GM21529 (cell line): ENCODE measurements at regions not wholly inside any gene's neighbourhood (a gene's known extent, or its start where the extent isn't known, plus 50 kb on each side); places are given as distances from the start of the nearest gene placed in this dataset.

Experiments used
- ATAC-seq: cut with Tn5 transposase; IDR thresholded peaks from one replicate; pipeline ENCODE4 v1.9.1; 2021; ENCODE audit not compliant: unreplicated experiment

- ATAC-seq: no peak
Observed at GRCh38 chr1:29827237-29827750, 591.0 kb downstream of the PTPRU start.

DNA sequence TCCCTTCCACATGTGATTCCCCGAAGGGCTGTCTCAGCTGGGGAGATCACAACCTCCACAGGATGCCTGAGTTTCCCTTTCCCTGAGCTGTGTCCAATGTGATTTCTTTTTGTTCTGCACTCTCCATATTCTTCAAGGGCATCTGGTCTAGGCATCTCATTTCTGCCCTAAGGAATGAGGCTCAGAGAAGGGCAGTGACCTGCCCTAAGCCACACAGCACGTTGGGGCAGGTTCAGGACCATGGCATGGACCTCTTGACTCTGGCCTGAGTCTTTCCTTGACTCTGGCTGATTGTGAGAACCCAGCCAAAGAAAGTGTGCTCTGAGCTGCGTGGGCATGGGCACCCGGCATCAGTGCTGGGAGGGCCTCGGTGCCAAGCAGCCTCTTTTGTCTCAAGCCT lies 590.3 kb downstream of the PTPRU start:
- ATAC-seq: no peak

- ATAC-seq: no peak
Observed at GRCh38 chr1:29825941-29826415, 589.7 kb downstream of the PTPRU start.

DNA sequence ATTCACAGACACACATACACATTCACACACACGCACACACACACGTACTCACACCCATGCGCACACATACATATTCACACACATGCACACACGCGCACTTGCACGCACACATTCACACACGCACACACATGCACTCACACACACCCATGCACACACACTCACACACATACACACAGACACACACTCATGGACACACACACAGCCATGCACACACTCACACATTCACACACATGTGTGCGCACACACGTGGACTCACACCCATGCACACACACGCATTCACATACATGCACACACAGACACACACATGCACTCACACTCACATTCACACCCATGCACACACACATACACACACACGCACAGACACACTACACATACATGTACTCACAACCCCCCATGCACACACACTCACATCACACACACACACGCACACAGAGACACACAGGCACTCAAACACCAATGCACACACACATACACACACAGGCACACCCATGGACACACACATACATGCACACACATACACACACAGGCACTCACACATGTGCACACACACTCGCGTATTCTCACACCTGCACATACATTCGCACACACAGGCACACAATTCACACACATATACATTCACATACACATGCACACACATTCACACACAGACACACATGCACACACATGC lies 589.1 kb downstream of the PTPRU start:
- ATAC-seq: no peak

- no peak for ATAC-seq
Observed at GRCh38 chr1:29824511-29825273, 588.4 kb downstream of the PTPRU start.

GRCh38 chr1:29824025-29824424 lies 587.7 kb downstream of the PTPRU start:
- ATAC-seq: no peak

GRCh38 chr1:29823561-29823960 lies 587.2 kb downstream of the PTPRU start:
- no peak for ATAC-seq

DNA sequence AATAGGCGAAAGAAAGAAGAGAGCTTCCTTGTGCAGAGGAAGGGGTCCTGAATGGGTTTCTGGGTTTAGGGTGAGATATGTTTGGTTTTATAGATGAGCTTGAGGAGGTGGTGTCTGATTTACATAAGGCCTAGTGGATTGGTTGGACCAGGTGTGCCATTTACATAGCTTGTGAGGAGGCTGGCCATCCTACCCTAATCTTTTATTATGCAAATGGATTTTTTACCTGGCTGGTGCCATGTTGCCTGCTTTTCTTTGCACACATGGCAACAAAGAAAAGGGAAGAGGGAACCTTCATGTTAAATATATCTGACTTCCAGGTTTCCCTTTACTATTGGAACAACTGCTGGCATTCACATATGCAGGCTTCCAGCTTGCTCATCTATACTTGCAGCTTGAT lies 585.3 kb downstream of the PTPRU start:
- ATAC-seq: no peak

DNA sequence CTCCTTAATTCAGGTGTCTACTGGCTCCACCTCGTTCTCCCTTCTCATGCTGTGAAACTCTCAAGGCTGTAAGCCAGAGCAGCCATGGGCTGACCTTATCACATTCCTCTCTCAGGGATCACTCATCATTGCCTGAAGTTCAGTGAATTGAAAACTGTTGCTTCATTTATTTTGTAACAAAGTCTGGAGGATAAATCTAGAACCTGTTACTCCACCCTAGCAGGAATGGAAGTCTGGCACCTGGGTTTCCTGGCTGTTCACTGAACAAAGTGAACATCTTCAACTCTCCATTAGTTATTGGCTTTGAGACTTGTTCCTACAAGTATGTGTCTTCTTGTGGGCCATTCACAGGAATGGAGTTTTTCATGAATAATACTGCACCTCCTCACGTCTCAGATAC lies 584.1 kb downstream of the PTPRU start:
- no peak for ATAC-seq

DNA sequence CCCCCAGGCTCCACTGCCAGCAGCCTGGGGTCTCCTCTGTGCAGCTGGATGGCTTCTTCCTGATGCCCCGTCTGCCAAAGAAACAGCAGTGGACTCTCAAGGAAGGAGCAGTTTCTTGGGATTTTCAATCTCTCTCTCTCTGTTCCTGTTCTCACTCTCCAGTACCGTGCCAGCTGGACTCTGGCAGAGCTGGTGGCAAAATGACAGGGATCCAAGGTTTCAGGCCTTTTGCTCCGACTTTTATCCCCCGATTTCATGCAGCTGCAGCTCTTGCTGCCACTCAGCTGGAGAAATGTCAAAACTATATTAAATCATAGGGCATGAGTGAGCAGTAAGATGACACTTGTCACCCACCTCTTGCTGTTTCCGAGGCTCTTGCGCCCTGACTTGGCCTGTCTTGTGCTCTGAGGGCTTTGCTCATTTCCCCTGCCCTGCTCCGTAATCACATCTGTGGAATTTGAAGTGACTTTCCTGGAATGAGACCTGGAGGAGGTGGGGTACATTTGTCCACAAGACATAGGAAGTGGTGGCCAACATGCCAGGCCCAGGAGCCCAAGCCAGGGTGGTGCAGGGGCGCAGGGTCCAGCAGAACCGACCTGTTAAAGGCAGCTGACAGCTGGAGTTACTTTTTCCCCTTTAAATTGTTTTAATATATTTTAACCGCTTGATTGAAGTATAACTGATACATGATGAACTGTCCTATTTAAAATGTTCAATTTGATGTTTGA lies 576.2 kb downstream of the PTPRU start:
- ATAC-seq: no peak

GRCh38 chr1:29811727-29812407 lies 575.5 kb downstream of the PTPRU start:
- no peak for ATAC-seq

- no peak for ATAC-seq
Observed at GRCh38 chr1:29811247-29811646, 574.9 kb downstream of the PTPRU start.

GRCh38 chr1:29810121-29811120 lies 574.1 kb downstream of the PTPRU start:
- no peak for ATAC-seq

DNA sequence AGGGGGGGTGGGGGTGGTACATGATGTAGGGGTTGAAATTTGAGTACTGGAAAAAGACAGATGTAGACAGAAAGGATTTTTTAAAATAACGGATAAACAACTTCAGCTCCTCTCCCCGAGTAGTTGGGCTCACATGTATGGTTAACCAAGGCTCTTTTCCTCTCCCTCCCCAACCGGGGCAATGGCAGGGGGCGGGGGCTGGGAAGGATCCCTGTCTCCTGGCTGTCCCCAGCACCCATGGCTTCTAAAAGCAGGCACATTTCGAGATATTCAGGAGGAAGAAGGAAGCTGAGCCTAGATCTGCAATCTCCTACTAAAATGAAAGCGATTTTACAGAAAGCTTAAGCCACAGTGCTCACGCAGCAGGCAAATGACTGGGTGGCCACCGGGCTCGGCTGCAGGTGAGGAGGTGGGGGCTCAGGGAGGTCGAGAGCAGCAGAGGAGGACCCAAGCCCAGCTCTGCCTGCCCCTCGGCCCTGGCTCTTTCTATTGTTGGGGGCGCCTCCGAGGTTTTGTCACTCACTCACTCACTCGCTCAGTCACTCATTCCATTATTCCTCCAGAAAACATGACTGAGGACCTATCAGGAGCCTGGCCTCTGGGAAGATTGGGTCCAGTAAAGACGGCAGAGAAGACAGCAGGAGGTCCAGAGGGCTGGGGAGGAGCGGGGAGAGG lies 573.3 kb downstream of the PTPRU start:
- no peak for ATAC-seq

GRCh38 chr1:29808141-29808995 lies 572.0 kb downstream of the PTPRU start:
- no peak for ATAC-seq

- no peak for ATAC-seq
Observed at GRCh38 chr1:29807689-29808088, 571.4 kb downstream of the PTPRU start.

DNA sequence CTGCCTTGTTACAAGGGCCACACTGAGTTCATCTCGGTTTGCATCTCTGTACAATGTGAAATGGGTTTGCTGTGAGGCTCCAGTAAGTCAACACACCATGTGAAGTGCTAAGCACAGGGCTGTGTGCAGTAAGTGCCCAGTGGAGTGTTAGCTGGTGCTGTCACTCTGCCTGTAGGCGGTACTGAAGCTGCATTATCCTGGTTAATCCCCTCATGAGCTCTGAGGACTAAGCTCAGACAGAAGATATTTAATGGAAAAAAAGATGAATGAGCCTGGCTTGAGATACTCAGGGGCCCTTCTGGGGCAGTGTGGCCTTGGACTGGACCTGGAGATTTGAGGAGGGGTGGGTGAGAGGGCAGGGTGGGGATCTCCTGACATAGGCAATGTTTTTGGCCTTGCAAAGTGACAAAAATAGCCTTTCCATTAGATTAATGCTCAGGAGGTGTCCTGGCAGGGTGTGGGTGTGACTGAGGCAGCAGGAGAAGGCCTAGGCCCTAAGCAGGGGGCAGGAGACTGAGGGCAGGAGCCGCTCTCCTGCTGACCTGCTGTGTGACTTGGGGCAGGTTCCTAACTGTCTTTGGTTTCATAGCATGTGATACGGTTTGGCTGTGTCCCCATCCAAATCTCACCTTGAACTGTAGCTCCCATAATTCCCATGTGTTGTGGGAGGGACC lies 570.5 kb downstream of the PTPRU start:
- ATAC-seq: no peak

GRCh38 chr1:29805896-29806160 lies 569.5 kb downstream of the PTPRU start:
- ATAC-seq: no peak
